K562 (cell line): ENCODE measurements at regions not wholly inside any gene's neighbourhood (a gene's known extent, or its start where the extent isn't known, plus 50 kb on each side); places are given as distances from the start of the nearest gene placed in this dataset.
A peak's percentile ranks its signal among the peaks of the same experiment; 100 is the strongest.

Experiments used
- DDX20 ChIP-seq: fragments of 450-650 bp; IDR thresholded peaks from 2 replicates; pipeline ENCODE4 v1.6.1; 2016; ENCODE audit warnings: missing genetic modification characterization, low read depth, mild to moderate bottlenecking, missing compliant biosample characterization, moderate library complexity
- DMBX1 ChIP-seq: fragments of 250-450 bp; sonication (Bioruptor Pico); IDR thresholded peaks from 2 replicates; pipeline ENCODE4 v1.8.0; 2022; ENCODE audit warnings: inconsistent platforms, mild to moderate bottlenecking, moderate library complexity, borderline replicate concordance
- ETV1 ChIP-seq: fragments of 450-650 bp; conservative IDR thresholded peaks from 2 replicates; pipeline ENCODE4 v1.6.1; 2016; ENCODE audit warnings: missing genetic modification characterization, control low read depth, low read depth, missing compliant biosample characterization
- ETV5 ChIP-seq: sonication (generic); formaldehyde crosslinking; IDR thresholded peaks from 2 replicates; pipeline ENCODE4 v1.4.0; 2020; ENCODE audit warnings: low read depth, mild to moderate bottlenecking, missing genetic modification reagents
- TCF7L2 ChIP-seq: fragments of 150-350 bp; IDR thresholded peaks from 2 replicates; pipeline ENCODE4 v1.6.1; 2016; ENCODE audit warnings: low read depth, mild to moderate bottlenecking, low read length, moderate library complexity
- ZNF695 ChIP-seq: fragments of 450-650 bp; formaldehyde crosslinking; IDR thresholded peaks from 2 replicates; pipeline ENCODE4 v1.4.0; 2020; ENCODE audit warnings: mild to moderate bottlenecking, moderate library complexity
- ZNF77 ChIP-seq: fragments of 250-450 bp; sonication (Bioruptor Pico); IDR thresholded peaks from 2 replicates; pipeline ENCODE4 v1.5.0; 2020
- TF ChIP-seq, protein P1 (sequence below): fragments of 450-650 bp; IDR thresholded peaks from 2 replicates; pipeline ENCODE4 v1.6.1; 2016; ENCODE audit warnings: mild to moderate bottlenecking, moderate library complexity
- TF ChIP-seq, protein P2 (sequence below): fragments of 450-650 bp; IDR thresholded peaks from 2 replicates; pipeline ENCODE4 v1.6.1; 2016; ENCODE audit warnings: borderline replicate concordance
- TF ChIP-seq, protein P3 (sequence below): fragments of 250-450 bp; sonication (Bioruptor Pico); IDR thresholded peaks from 2 replicates; pipeline ENCODE4 v1.5.0; 2022; ENCODE audit warnings: mild to moderate bottlenecking

DNA sequence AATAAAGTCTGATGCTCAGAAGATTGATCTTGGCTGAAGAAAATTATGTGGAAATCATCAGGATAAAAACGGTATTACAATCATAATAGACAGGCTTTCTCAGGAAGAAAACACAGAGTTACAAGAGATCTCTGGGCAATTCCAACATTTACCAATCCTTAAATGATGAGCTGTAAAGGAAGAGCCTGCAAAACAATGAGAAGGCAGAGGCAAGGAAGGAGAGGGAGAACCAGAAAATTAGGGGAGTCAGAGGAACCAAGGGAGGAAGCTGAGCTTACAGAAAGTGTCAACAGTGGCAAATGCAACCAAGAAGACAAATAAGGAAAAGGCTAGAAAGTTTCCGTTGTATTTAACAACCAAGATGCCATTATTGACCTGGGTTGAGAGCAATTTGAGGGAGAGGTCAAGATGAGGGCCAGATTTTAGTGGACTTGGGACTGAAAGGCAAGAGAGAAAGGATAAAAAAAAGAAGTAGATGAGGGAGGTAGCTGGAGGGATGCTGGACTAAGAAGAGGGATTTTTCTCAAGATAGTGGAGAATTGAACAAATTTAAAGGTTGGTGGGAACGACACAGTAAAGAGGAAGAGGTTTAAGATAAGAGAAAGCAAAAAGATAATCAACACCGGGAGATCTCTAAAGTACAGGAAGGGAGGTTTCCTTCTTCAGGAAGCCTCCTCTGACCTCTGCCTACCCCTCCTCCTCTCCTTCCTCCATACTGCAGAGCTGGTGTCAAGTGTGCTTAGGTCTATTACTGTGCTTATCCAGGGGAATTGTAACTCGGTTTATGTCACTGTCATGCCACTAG, 116.9 kb downstream of the DUSP6 start (continued):
- TF ChIP-seq, protein P1, sequence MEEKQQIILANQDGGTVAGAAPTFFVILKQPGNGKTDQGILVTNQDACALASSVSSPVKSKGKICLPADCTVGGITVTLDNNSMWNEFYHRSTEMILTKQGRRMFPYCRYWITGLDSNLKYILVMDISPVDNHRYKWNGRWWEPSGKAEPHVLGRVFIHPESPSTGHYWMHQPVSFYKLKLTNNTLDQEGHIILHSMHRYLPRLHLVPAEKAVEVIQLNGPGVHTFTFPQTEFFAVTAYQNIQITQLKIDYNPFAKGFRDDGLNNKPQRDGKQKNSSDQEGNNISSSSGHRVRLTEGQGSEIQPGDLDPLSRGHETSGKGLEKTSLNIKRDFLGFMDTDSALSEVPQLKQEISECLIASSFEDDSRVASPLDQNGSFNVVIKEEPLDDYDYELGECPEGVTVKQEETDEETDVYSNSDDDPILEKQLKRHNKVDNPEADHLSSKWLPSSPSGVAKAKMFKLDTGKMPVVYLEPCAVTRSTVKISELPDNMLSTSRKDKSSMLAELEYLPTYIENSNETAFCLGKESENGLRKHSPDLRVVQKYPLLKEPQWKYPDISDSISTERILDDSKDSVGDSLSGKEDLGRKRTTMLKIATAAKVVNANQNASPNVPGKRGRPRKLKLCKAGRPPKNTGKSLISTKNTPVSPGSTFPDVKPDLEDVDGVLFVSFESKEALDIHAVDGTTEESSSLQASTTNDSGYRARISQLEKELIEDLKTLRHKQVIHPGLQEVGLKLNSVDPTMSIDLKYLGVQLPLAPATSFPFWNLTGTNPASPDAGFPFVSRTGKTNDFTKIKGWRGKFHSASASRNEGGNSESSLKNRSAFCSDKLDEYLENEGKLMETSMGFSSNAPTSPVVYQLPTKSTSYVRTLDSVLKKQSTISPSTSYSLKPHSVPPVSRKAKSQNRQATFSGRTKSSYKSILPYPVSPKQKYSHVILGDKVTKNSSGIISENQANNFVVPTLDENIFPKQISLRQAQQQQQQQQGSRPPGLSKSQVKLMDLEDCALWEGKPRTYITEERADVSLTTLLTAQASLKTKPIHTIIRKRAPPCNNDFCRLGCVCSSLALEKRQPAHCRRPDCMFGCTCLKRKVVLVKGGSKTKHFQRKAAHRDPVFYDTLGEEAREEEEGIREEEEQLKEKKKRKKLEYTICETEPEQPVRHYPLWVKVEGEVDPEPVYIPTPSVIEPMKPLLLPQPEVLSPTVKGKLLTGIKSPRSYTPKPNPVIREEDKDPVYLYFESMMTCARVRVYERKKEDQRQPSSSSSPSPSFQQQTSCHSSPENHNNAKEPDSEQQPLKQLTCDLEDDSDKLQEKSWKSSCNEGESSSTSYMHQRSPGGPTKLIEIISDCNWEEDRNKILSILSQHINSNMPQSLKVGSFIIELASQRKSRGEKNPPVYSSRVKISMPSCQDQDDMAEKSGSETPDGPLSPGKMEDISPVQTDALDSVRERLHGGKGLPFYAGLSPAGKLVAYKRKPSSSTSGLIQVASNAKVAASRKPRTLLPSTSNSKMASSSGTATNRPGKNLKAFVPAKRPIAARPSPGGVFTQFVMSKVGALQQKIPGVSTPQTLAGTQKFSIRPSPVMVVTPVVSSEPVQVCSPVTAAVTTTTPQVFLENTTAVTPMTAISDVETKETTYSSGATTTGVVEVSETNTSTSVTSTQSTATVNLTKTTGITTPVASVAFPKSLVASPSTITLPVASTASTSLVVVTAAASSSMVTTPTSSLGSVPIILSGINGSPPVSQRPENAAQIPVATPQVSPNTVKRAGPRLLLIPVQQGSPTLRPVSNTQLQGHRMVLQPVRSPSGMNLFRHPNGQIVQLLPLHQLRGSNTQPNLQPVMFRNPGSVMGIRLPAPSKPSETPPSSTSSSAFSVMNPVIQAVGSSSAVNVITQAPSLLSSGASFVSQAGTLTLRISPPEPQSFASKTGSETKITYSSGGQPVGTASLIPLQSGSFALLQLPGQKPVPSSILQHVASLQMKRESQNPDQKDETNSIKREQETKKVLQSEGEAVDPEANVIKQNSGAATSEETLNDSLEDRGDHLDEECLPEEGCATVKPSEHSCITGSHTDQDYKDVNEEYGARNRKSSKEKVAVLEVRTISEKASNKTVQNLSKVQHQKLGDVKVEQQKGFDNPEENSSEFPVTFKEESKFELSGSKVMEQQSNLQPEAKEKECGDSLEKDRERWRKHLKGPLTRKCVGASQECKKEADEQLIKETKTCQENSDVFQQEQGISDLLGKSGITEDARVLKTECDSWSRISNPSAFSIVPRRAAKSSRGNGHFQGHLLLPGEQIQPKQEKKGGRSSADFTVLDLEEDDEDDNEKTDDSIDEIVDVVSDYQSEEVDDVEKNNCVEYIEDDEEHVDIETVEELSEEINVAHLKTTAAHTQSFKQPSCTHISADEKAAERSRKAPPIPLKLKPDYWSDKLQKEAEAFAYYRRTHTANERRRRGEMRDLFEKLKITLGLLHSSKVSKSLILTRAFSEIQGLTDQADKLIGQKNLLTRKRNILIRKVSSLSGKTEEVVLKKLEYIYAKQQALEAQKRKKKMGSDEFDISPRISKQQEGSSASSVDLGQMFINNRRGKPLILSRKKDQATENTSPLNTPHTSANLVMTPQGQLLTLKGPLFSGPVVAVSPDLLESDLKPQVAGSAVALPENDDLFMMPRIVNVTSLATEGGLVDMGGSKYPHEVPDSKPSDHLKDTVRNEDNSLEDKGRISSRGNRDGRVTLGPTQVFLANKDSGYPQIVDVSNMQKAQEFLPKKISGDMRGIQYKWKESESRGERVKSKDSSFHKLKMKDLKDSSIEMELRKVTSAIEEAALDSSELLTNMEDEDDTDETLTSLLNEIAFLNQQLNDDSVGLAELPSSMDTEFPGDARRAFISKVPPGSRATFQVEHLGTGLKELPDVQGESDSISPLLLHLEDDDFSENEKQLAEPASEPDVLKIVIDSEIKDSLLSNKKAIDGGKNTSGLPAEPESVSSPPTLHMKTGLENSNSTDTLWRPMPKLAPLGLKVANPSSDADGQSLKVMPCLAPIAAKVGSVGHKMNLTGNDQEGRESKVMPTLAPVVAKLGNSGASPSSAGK = no peak
- TF ChIP-seq, protein P2, sequence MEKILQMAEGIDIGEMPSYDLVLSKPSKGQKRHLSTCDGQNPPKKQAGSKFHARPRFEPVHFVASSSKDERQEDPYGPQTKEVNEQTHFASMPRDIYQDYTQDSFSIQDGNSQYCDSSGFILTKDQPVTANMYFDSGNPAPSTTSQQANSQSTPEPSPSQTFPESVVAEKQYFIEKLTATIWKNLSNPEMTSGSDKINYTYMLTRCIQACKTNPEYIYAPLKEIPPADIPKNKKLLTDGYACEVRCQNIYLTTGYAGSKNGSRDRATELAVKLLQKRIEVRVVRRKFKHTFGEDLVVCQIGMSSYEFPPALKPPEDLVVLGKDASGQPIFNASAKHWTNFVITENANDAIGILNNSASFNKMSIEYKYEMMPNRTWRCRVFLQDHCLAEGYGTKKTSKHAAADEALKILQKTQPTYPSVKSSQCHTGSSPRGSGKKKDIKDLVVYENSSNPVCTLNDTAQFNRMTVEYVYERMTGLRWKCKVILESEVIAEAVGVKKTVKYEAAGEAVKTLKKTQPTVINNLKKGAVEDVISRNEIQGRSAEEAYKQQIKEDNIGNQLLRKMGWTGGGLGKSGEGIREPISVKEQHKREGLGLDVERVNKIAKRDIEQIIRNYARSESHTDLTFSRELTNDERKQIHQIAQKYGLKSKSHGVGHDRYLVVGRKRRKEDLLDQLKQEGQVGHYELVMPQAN = no peak
- TF ChIP-seq ETV1 (tag) (peak; percentile 99), ZNF77 (no peak), DMBX1 (CRISPR knock-in tag) (peak; percentile 37; the same call in 1 of the 2 replicates), ETV5 (CRISPR knock-in tag) (peak; percentile 91), TCF7L2 (no peak), ZNF695 (0 out of 2 replicates have a peak, but pooled peaks have one; percentile 17), DDX20 (peak; percentile 31; the same call in 1 of the 2 replicates)
- TF ChIP-seq, protein P3, sequence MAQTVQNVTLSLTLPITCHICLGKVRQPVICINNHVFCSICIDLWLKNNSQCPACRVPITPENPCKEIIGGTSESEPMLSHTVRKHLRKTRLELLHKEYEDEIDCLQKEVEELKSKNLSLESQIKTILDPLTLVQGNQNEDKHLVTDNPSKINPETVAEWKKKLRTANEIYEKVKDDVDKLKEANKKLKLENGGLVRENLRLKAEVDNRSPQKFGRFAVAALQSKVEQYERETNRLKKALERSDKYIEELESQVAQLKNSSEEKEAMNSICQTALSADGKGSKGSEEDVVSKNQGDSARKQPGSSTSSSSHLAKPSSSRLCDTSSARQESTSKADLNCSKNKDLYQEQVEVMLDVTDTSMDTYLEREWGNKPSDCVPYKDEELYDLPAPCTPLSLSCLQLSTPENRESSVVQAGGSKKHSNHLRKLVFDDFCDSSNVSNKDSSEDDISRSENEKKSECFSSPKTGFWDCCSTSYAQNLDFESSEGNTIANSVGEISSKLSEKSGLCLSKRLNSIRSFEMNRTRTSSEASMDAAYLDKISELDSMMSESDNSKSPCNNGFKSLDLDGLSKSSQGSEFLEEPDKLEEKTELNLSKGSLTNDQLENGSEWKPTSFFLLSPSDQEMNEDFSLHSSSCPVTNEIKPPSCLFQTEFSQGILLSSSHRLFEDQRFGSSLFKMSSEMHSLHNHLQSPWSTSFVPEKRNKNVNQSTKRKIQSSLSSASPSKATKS (CRISPR knock-in tag) = no peak
